ENCODE measurements at regions not wholly inside any gene's neighbourhood (a gene's known extent, or its start where the extent isn't known, plus 50 kb on each side); places are given as distances from the start of the nearest gene placed in this dataset.

DNA sequence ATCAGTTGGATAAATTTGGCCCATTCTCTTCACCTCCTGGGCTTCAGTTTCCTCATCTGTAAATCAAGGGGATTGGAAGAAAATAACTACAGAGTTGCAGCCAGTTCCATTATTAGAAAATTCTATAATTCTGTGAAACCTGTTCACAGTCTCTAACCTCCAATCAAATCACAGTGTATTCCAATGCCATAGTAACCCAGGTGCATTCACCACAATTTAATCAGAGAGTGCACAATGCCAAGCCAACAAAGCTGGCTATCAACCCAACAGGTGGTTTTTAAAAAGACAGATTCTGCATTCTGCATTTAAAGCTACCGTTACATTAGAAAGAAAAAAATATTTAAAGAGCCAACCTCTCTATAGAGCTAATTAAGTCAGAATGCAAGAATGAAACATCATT is 308.6 kb downstream of the RNF144A start:
- Mint-ChIP-seq H3K27me3 (ENCODE audit: unreplicated experiment) (no peaks in the 10 kb centered on the region), H3K4me1 (ENCODE audit: unreplicated experiment) (no peaks in the 10 kb centered on the region), H3K27ac (ENCODE audit: unreplicated experiment) (no peak overlapping the region), H3K4me3 (ENCODE audit: unreplicated experiment) (no peak overlapping the region), H3K9me3 (ENCODE audit: unreplicated experiment) (peaks cover 3% of the 10 kb centered on the region), H3K36me3 (ENCODE audit: unreplicated experiment) (no peaks in the 10 kb centered on the region)
- TF ChIP-seq, protein P1, sequence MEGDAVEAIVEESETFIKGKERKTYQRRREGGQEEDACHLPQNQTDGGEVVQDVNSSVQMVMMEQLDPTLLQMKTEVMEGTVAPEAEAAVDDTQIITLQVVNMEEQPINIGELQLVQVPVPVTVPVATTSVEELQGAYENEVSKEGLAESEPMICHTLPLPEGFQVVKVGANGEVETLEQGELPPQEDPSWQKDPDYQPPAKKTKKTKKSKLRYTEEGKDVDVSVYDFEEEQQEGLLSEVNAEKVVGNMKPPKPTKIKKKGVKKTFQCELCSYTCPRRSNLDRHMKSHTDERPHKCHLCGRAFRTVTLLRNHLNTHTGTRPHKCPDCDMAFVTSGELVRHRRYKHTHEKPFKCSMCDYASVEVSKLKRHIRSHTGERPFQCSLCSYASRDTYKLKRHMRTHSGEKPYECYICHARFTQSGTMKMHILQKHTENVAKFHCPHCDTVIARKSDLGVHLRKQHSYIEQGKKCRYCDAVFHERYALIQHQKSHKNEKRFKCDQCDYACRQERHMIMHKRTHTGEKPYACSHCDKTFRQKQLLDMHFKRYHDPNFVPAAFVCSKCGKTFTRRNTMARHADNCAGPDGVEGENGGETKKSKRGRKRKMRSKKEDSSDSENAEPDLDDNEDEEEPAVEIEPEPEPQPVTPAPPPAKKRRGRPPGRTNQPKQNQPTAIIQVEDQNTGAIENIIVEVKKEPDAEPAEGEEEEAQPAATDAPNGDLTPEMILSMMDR (IDR thresholded peaks at IDR 0.05) = no peak
- no peak for DNase-seq (ENCODE audit: extremely low spot score, unreplicated experiment)

GRCh38 chr2:7226501-7226900 is 309.3 kb downstream of the RNF144A start:
- H3K36me3 Mint-ChIP-seq (ENCODE audit: unreplicated experiment) = no peaks in the 10 kb centered on the region
- DNase-seq (ENCODE audit: extremely low spot score, unreplicated experiment) = no peak
- H3K9me3 Mint-ChIP-seq (ENCODE audit: unreplicated experiment) = peaks cover 3% of the 10 kb centered on the region
- H3K27me3 Mint-ChIP-seq (ENCODE audit: unreplicated experiment) = no peaks in the 10 kb centered on the region
- TF ChIP-seq, protein P1 (IDR thresholded peaks at IDR 0.05) = no peak
- H3K27ac Mint-ChIP-seq (ENCODE audit: unreplicated experiment) = no peak overlapping the region
- H3K4me3 Mint-ChIP-seq (ENCODE audit: unreplicated experiment) = no peak overlapping the region
- no peaks in the 10 kb centered on the region for H3K4me1 Mint-ChIP-seq (ENCODE audit: unreplicated experiment)

- Mint-ChIP-seq H3K9me3 (ENCODE audit: unreplicated experiment) (no peaks in the 10 kb centered on the region), H3K27ac (ENCODE audit: unreplicated experiment) (no peak overlapping the region), H3K4me3 (ENCODE audit: unreplicated experiment) (no peak overlapping the region), H3K36me3 (ENCODE audit: unreplicated experiment) (no peaks in the 10 kb centered on the region), H3K4me1 (ENCODE audit: unreplicated experiment) (no peaks in the 10 kb centered on the region), H3K27me3 (ENCODE audit: unreplicated experiment) (no peaks in the 10 kb centered on the region)
- TF ChIP-seq, protein P1 (IDR thresholded peaks at IDR 0.05) = no peak
- no peak for DNase-seq (ENCODE audit: extremely low spot score, unreplicated experiment)
Observed at GRCh38 chr2:7233126-7233525, 315.9 kb downstream of the RNF144A start.

- H3K36me3 Mint-ChIP-seq (ENCODE audit: unreplicated experiment) = no peaks in the 10 kb centered on the region
- TF ChIP-seq, protein P1 (IDR thresholded peaks at IDR 0.05) = no peak
- DNase-seq (ENCODE audit: extremely low spot score, unreplicated experiment) = no peak
- H3K4me3 Mint-ChIP-seq (ENCODE audit: unreplicated experiment) = no peak overlapping the region
- no peaks in the 10 kb centered on the region for H3K9me3 Mint-ChIP-seq (ENCODE audit: unreplicated experiment)
- no peaks in the 10 kb centered on the region for H3K4me1 Mint-ChIP-seq (ENCODE audit: unreplicated experiment)
- H3K27ac Mint-ChIP-seq (ENCODE audit: unreplicated experiment) = no peak overlapping the region
- no peaks in the 10 kb centered on the region for H3K27me3 Mint-ChIP-seq (ENCODE audit: unreplicated experiment)
Observed at GRCh38 chr2:7237466-7237865, 320.3 kb downstream of the RNF144A start.

DNA sequence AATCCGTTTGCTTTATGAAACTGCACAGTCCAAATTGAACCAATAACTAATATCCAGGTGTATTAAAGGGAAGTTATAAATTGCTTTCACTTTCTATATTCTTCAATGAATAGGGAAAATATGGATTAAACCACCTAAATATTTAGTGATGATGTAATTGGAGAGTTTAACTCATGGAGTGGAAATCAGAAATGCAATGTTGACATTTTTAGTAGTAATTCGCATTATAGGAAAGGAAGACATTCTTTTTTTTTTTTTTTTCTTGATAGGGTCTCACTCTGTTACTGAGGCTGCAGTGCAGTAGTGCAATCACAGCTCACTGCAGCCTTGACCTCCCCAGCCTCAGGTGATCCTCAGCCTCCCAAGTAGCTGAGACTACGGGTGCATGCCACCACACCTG is 321.9 kb downstream of the RNF144A start:
- Mint-ChIP-seq H3K27me3 (ENCODE audit: unreplicated experiment) (no peaks in the 10 kb centered on the region), H3K9me3 (ENCODE audit: unreplicated experiment) (no peaks in the 10 kb centered on the region), H3K36me3 (ENCODE audit: unreplicated experiment) (no peaks in the 10 kb centered on the region), H3K4me1 (ENCODE audit: unreplicated experiment) (no peaks in the 10 kb centered on the region), H3K27ac (ENCODE audit: unreplicated experiment) (no peak overlapping the region), H3K4me3 (ENCODE audit: unreplicated experiment) (no peak overlapping the region)
- TF ChIP-seq, protein P1 (IDR thresholded peaks at IDR 0.05) = no peak
- DNase-seq (ENCODE audit: extremely low spot score, unreplicated experiment) = no peak
